Suprapubic skin (tissue), 4 donors: ENCODE measurements at regions not wholly inside any gene's neighbourhood (a gene's known extent, or its start where the extent isn't known, plus 50 kb on each side); places are given as distances from the start of the nearest gene placed in this dataset.

Experiments
- DNase-seq, 2 donors: peaks; one replicate each; pipeline ENCODE4 v3.0.0-alpha.2; 2019; ENCODE audit warnings: low spot score in 2 of 2
- H3K27ac ChIP-seq: fragments of 200-600 bp; sonication (generic); one replicate; pipeline ENCODE4 v1.5.1; 2019
- H3K27me3 ChIP-seq: fragments of 200-600 bp; sonication (generic); one replicate; pipeline ENCODE4 v1.5.1; 2019
- H3K36me3 ChIP-seq: fragments of 200-600 bp; sonication (generic); one replicate; pipeline ENCODE4 v1.5.1; 2019
- H3K4me1 ChIP-seq: fragments of 200-600 bp; sonication (generic); one replicate; pipeline ENCODE4 v1.5.1; 2019
- H3K4me3 ChIP-seq: fragments of 200-600 bp; sonication (generic); one replicate; pipeline ENCODE4 v1.5.1; 2019; ENCODE audit warnings: mild to moderate bottlenecking
- H3K9me3 ChIP-seq: fragments of 200-600 bp; sonication (generic); one replicate; pipeline ENCODE4 v1.5.1; 2019
- EP300 ChIP-seq: sonication (generic); formaldehyde crosslinking; IDR thresholded peaks from one replicate; pipeline ENCODE4 v1.6.1; 2017; ENCODE audit warnings: antibody characterized with exemption
- POLR2A ChIP-seq, 2 donors: fragments of 450-650 bp; IDR thresholded peaks; one replicate each; pipeline ENCODE4 v1.6.1; 2017; ENCODE audit warnings: antibody characterized with exemption in 2 of 2, mild to moderate bottlenecking in 2 of 2, moderate library complexity in 2 of 2
- POLR2AphosphoS5 ChIP-seq, 3 donors: sonication (generic); formaldehyde crosslinking; IDR thresholded peaks; one replicate each; pipeline ENCODE4 v1.6.1; 2017; ENCODE audit warnings: antibody characterized with exemption in 3 of 3
- WGBS: methylation state at CpG from one replicate; pipeline ENCODE4 v1.1.5; 2018; 5-methylcytosine and 5-hydroxymethylcytosine counted together
- TF ChIP-seq, protein P1 (sequence below), 2 donors: fragments of 200-600 bp in 1 of 2; fragments of 450-650 bp in 1 of 2; sonication (generic) in 1 of 2; IDR thresholded peaks; one replicate each; pipeline ENCODE4 v1.5.1; 2016 to 2019; ENCODE audit warnings: antibody characterized with exemption in 2 of 2, mild to moderate bottlenecking in 1 of 2, moderate library complexity in 1 of 2

DNA sequence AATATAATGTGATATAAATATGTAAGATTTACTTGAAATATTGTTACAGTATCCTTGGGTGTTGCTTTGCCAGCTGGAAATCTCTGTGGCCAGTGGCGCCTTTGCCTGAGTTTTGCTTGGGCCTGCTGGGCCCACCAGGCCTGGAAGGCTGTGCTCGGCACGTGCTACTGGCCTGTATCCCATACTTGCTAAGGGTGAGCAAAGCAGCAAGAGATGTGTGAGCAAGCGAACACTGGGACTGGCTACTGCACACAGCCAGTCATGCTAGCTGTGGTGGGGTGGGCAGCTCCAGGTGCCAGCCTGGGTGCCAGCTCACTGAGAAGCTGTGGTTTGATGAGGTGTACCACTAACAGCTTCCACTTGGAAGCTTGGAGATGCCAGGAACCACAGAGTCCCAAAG is 299.1 kb upstream of the GALNT5 start:
- Histone ChIP-seq H3K4me1 (no peaks in the 10 kb centered on the region), H3K9me3 (peaks cover 18% of the 10 kb centered on the region), H3K36me3 (no peaks in the 10 kb centered on the region), H3K27me3 (no peaks in the 10 kb centered on the region), H3K27ac (no peak overlapping the region), H3K4me3 (no peak overlapping the region)
- TF ChIP-seq POLR2A (IDR thresholded peaks at IDR 0.05), result no peak
- TF ChIP-seq, protein P1, sequence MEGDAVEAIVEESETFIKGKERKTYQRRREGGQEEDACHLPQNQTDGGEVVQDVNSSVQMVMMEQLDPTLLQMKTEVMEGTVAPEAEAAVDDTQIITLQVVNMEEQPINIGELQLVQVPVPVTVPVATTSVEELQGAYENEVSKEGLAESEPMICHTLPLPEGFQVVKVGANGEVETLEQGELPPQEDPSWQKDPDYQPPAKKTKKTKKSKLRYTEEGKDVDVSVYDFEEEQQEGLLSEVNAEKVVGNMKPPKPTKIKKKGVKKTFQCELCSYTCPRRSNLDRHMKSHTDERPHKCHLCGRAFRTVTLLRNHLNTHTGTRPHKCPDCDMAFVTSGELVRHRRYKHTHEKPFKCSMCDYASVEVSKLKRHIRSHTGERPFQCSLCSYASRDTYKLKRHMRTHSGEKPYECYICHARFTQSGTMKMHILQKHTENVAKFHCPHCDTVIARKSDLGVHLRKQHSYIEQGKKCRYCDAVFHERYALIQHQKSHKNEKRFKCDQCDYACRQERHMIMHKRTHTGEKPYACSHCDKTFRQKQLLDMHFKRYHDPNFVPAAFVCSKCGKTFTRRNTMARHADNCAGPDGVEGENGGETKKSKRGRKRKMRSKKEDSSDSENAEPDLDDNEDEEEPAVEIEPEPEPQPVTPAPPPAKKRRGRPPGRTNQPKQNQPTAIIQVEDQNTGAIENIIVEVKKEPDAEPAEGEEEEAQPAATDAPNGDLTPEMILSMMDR (IDR thresholded peaks at IDR 0.05), result no peak
- no peak for TF ChIP-seq POLR2AphosphoS5 (IDR thresholded peaks at IDR 0.05)
- TF ChIP-seq EP300, result no peak
- DNase-seq, result no peak
- WGBS, result 92% methylated on average over 4 of the region's 4 CpGs

DNA sequence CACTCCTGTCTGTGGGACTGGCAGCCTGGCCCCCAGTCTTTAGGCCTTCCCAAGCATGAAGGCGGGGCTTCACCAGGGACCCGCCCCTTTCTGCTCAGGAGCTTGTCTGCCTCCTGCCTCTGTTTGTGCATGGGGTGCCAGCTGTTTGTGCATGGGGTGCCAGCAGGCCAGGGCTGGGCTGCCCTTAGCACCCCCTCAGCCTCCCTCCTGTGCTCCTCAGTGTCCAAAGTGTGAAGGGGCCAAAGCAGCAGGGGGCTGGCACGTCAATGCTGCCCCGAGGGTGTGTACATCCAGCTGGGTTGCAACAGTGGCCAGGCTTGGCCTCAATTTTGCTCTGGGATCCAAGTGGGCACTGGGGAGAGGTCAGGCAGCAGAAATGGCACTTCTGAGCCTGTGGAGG is 298.0 kb upstream of the GALNT5 start:
- H3K27me3 ChIP-seq, result no peaks in the 10 kb centered on the region
- no peaks in the 10 kb centered on the region for H3K36me3 ChIP-seq
- WGBS, result 92% methylated on average over 2 of the region's 4 CpGs

DNA sequence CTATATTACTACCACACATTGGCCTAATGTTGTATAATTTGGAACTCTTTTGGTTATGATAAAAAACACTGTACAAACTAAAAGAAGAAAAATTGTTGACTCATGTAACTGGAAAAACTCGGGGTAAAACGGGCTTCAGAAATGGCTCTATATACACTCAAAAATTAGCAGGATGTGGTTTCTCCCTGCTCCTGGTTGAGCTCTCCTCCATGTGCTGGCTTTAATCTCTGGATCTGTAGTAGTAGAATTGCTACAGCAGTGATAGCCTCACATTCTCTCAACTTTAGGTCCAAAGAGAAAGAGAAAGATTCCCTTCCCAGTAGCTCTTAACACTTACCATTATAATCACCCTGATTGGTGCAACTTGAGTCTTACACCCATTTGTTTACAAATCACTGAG is 274.9 kb upstream of the GALNT5 start:
- Histone ChIP-seq H3K4me1 (no peaks in the 10 kb centered on the region), H3K27me3 (no peaks in the 10 kb centered on the region), H3K36me3 (no peaks in the 10 kb centered on the region), H3K4me3 (no peak overlapping the region), H3K27ac (no peak overlapping the region), H3K9me3 (no peaks in the 10 kb centered on the region)
- no peak for DNase-seq
- TF ChIP-seq, protein P1 (IDR thresholded peaks at IDR 0.05), result no peak
- no peak for TF ChIP-seq EP300
- no peak for TF ChIP-seq POLR2AphosphoS5 (IDR thresholded peaks at IDR 0.05)
- TF ChIP-seq POLR2A (IDR thresholded peaks at IDR 0.05), result no peak
- 81% methylated on average over 2 of the region's 2 CpGs for WGBS

More for the DNA sequence above, 298.0 kb upstream of the GALNT5 start:
- Histone ChIP-seq H3K9me3 (peaks cover 18% of the 10 kb centered on the region), H3K27ac (no peak overlapping the region), H3K4me3 (no peak overlapping the region), H3K4me1 (no peaks in the 10 kb centered on the region)
- DNase-seq, result no peak
- TF ChIP-seq EP300 (no peak), POLR2A (IDR thresholded peaks at IDR 0.05) (no peak), POLR2AphosphoS5 (IDR thresholded peaks at IDR 0.05) (no peak)
- TF ChIP-seq, protein P1 (IDR thresholded peaks at IDR 0.05), result no peak

DNA sequence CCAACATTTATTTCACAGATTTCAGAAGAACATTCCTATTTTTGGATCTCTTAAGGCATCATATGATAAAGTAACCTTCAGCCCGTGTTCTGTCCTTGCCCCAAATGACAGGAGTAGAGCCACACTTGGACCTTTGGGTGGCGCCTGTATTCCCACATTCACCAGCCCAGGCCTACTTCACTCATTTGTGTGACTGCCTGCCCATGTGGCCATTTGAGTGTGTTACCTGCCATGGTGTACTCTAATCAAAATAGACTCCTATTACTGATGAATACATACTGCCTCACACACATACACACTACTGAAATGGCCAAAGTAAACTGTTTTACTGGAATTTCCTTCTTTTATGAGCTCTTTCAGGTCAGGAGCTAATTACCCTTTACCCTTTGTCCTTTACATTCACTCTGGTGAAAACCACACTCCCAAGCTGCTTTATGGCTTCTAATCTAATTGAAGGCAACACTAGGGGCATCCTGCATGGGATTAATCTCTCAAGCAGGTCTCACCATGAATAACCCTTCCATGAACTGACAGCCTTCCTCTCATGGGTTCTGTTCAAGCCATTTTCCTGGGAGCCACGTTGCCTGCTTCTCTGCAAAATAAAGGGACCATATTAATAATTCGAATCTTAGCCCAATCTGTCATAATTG is 271.0 kb upstream of the GALNT5 start:
- no peaks in the 10 kb centered on the region for H3K9me3 ChIP-seq
- no peaks in the 10 kb centered on the region for H3K36me3 ChIP-seq
- 68% methylated on average over 4 of the region's 4 CpGs for WGBS
- DNase-seq, result no peak
- TF ChIP-seq, protein P1 (IDR thresholded peaks at IDR 0.05), result no peak
- TF ChIP-seq POLR2AphosphoS5 (IDR thresholded peaks at IDR 0.05) (no peak), EP300 (no peak), POLR2A (IDR thresholded peaks at IDR 0.05) (no peak)
- no peaks in the 10 kb centered on the region for H3K27me3 ChIP-seq
- H3K27ac ChIP-seq, result no peak overlapping the region
- no peaks in the 10 kb centered on the region for H3K4me1 ChIP-seq
- H3K4me3 ChIP-seq, result no peak overlapping the region

DNA sequence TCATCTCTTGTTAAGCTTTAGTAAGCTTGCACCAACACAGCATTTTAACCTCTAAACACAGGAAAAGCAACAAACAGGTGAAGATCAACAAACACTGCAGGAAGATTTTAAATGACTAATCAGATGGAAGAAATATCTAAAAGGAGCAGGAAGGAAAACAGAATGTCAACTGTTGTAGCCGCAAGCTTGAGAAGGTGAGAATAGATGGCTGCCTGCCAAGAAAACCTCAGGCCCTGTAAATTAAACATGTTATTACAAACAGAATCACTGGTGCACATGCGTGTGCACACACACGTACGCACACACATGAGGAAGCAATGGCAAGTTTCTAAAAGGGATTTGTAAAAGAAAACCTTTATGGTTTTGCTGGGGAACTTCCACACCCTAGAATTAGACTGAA is 257.8 kb upstream of the GALNT5 start:
- Histone ChIP-seq H3K9me3 (no peaks in the 10 kb centered on the region), H3K36me3 (no peaks in the 10 kb centered on the region), H3K4me3 (no peak overlapping the region), H3K27me3 (no peaks in the 10 kb centered on the region), H3K27ac (no peak overlapping the region), H3K4me1 (no peaks in the 10 kb centered on the region)
- no peak for DNase-seq
- TF ChIP-seq, protein P1 (IDR thresholded peaks at IDR 0.05), result no peak
- TF ChIP-seq EP300 (no peak), POLR2AphosphoS5 (IDR thresholded peaks at IDR 0.05) (no peak), POLR2A (IDR thresholded peaks at IDR 0.05) (no peak)
- 31% methylated on average over 4 of the region's 4 CpGs for WGBS
